Retinal pigment epithelial cell (primary cell): ENCODE measurements at regions not wholly inside any gene's neighbourhood (a gene's known extent, or its start where the extent isn't known, plus 50 kb on each side); places are given as distances from the start of the nearest gene placed in this dataset.

Experiments
- DNase-seq: peaks from one replicate; pipeline ENCODE4 v3.0.0-alpha.2; 2010; ENCODE audit warnings: low read depth
- H3K4me3 ChIP-seq: 2 replicates; pipeline ENCODE4 v1.5.1; 2011; ENCODE audit warnings: mild to moderate bottlenecking, low read length, control low read depth, moderate library complexity
- CTCF ChIP-seq: conservative IDR thresholded peaks from 2 replicates; pipeline ENCODE4 v1.5.1; 2011; ENCODE audit warnings: low read depth, low read length, control low read depth, inconsistent platforms

GRCh38 chr12:66976526-66976925 lies 292.6 kb upstream of the CAND1 start:
- DNase-seq: no peak
- TF ChIP-seq CTCF: no peak
- H3K4me3 ChIP-seq: no peak overlapping the region

GRCh38 chr12:66978802-66979201 lies 290.4 kb upstream of the CAND1 start:
- H3K4me3 ChIP-seq: no peak overlapping the region
- no peak for TF ChIP-seq CTCF
- DNase-seq: no peak

GRCh38 chr12:66979251-66979650 lies 289.9 kb upstream of the CAND1 start:
- no peak overlapping the region for H3K4me3 ChIP-seq
- DNase-seq: no peak
- TF ChIP-seq CTCF: no peak

- TF ChIP-seq CTCF: no peak
- no peak for DNase-seq
- no peak overlapping the region for H3K4me3 ChIP-seq
These were observed 285.1 kb upstream of the CAND1 start for GRCh38 chr12:66984077-66984476.

- peak; percentile 33 for DNase-seq
- no peak for TF ChIP-seq CTCF
- no peak overlapping the region for H3K4me3 ChIP-seq
These were observed 284.2 kb upstream of the CAND1 start for GRCh38 chr12:66984962-66985361.

- TF ChIP-seq CTCF: no peak
- H3K4me3 ChIP-seq: no peak overlapping the region
- no peak for DNase-seq
These were observed 270.0 kb upstream of the CAND1 start for GRCh38 chr12:66999141-66999540.

GRCh38 chr12:67001251-67001650 lies 267.9 kb upstream of the CAND1 start:
- no peak for DNase-seq
- TF ChIP-seq CTCF: no peak
- no peak overlapping the region for H3K4me3 ChIP-seq
